ENCODE measurements at regions not wholly inside any gene's neighbourhood (a gene's known extent, or its start where the extent isn't known, plus 50 kb on each side); places are given as distances from the start of the nearest gene placed in this dataset.

- Histone ChIP-seq H3F3A (ENCODE audit: insufficient read depth, low read length, poor library complexity, severe bottlenecking) (no peaks in the 10 kb centered on the region), H4K20me1 (ENCODE audit: insufficient read depth) (no peaks in the 10 kb centered on the region), H3K27ac (ENCODE audit: low read length) (no peak overlapping the region), H3K9me2 (ENCODE audit: insufficient read depth, low read length) (no peaks in the 10 kb centered on the region), H3K9me3 (ENCODE audit: low read length) (no peaks in the 10 kb centered on the region), H2AFZ (ENCODE audit: low read depth, low read length) (no peak overlapping the region), H3K79me2 (replicated peaks; ENCODE audit: insufficient read depth, low read length) (no peaks in the 10 kb centered on the region), H3K4me2 (ENCODE audit: low read length) (no peak overlapping the region), H3K4me3 (ENCODE audit: low read length) (no peak overlapping the region), H3K27me3 (ENCODE audit: insufficient read depth, low read depth, low read length) (no peaks in the 10 kb centered on the region), H3K36me3 (ENCODE audit: insufficient read depth, low read length) (no peaks in the 10 kb centered on the region), H3K9ac (ENCODE audit: low read length) (no peak overlapping the region)
- TF ChIP-seq EZH2 (IDR thresholded peaks at IDR 0.05; ENCODE audit: borderline replicate concordance, insufficient read depth, low read length, poor library complexity, severe bottlenecking) (no peak), POLR2AphosphoS5 (IDR thresholded peaks at IDR 0.05) (no peak), REST (IDR thresholded peaks at IDR 0.05; ENCODE audit: borderline replicate concordance) (no peak), EP300 (conservative IDR thresholded peaks at IDR 0.05; ENCODE audit: poor library complexity, severe bottlenecking) (no peak), SMC3 (conservative IDR thresholded peaks at IDR 0.05; ENCODE audit: poor library complexity) (no peak), TAF1 (IDR thresholded peaks at IDR 0.05; ENCODE audit: low read depth) (no peak), MXI1 (conservative IDR thresholded peaks at IDR 0.05; ENCODE audit: poor library complexity, severe bottlenecking) (no peak)
Observed at GRCh38 chr10:128493811-128494210, 367.6 kb upstream of the MKI67 start.

- Histone ChIP-seq H3F3A (ENCODE audit: insufficient read depth, low read length, poor library complexity, severe bottlenecking) (no peaks in the 10 kb centered on the region), H3K9me2 (ENCODE audit: insufficient read depth, low read length) (no peaks in the 10 kb centered on the region), H3K9ac (ENCODE audit: low read length) (no peak overlapping the region), H3K27me3 (ENCODE audit: insufficient read depth, low read depth, low read length) (no peaks in the 10 kb centered on the region), H3K36me3 (ENCODE audit: insufficient read depth, low read length) (no peaks in the 10 kb centered on the region), H3K4me2 (ENCODE audit: low read length) (no peak overlapping the region), H3K4me3 (ENCODE audit: low read length) (no peak overlapping the region), H3K27ac (ENCODE audit: low read length) (no peak overlapping the region), H3K79me2 (replicated peaks; ENCODE audit: insufficient read depth, low read length) (no peaks in the 10 kb centered on the region), H3K9me3 (ENCODE audit: low read length) (no peaks in the 10 kb centered on the region), H4K20me1 (ENCODE audit: insufficient read depth) (no peaks in the 10 kb centered on the region), H2AFZ (ENCODE audit: low read depth, low read length) (no peak overlapping the region)
- TF ChIP-seq CTCF (IDR thresholded peaks at IDR 0.05; ENCODE audit: poor library complexity, severe bottlenecking) (no peak), EZH2 (IDR thresholded peaks at IDR 0.05; ENCODE audit: borderline replicate concordance, insufficient read depth, low read length, poor library complexity, severe bottlenecking) (no peak), RAD21 (conservative IDR thresholded peaks at IDR 0.05) (no peak), EP300 (conservative IDR thresholded peaks at IDR 0.05; ENCODE audit: poor library complexity, severe bottlenecking) (no peak), SMC3 (conservative IDR thresholded peaks at IDR 0.05; ENCODE audit: poor library complexity) (no peak)
Observed at GRCh38 chr10:128494665-128495064, 368.4 kb upstream of the MKI67 start.
